Activated CD4-positive, alpha-beta T cell treated with anti-CD3 and anti-CD28 coated beads for 24 hours (primary cell): ENCODE measurements at regions not wholly inside any gene's neighbourhood (a gene's known extent, or its start where the extent isn't known, plus 50 kb on each side); places are given as distances from the start of the nearest gene placed in this dataset.
"Not testable (repeated sequence)": the region's sequence is repeated elsewhere in the genome, so short reads cannot be mapped to it uniquely, and the experiment has no call there.

ENCODE experiments used
- DNase-seq, 2 donors: peaks; one replicate each; pipeline ENCODE4 v3.0.0-alpha.2; 2020; ENCODE audit warnings: low read depth in 2 of 2

DNA sequence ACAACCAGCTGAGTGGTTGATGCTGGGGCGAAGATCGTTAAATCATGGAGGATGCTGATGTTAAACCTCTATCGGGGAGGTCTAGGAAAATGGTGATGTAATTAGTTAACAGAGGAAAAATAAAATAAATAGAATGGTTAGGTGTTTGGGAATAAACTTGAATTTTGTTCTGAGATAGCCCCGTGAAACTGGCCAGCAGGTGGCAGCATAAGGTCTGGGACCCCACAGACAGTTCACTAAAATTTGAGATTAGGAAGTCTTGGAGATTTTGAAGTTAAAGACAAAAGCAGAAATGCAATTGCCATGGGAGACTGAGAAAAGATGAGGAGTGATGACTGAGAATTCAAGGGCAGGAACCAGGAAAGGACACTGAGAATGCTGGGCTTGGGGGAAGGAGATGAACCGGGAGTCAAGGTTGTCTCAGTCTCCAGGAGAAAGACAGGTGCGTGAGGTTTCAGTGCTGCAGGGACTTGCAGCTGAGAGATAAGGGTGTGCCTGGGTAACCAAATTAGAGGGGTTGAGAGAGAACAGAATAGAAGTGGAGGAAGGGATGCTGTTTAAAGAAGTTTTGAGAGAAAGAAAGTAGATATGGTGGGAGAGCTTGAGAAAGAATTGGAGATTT is 248.0 kb downstream of the ZNF92 start:
- peak; percentile 3 to 20 for DNase-seq

DNA sequence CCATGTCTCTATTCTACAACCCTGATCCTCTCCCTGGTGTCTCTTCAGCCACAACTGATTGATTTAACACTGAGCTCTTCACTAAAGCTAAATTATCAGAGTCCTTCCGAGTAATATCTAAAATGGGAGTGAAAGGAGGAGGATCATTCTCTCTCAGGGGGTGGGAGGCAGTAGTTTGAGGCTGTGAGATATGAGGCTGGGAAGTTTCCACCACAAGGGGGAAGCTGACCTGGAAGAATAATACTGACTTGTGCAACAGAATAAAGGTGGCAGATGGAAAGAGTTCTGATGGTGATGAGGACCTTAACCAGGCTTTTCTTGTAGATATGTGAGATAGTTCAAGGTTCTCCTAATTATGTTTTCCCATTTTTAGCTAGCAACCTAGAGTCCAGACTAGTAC is 241.6 kb upstream of the VKORC1L1 start:
- not testable (repeated sequence) for DNase-seq

GRCh38 chr7:65633587-65634404 is 239.1 kb upstream of the VKORC1L1 start:
- not testable (repeated sequence) for DNase-seq

DNA sequence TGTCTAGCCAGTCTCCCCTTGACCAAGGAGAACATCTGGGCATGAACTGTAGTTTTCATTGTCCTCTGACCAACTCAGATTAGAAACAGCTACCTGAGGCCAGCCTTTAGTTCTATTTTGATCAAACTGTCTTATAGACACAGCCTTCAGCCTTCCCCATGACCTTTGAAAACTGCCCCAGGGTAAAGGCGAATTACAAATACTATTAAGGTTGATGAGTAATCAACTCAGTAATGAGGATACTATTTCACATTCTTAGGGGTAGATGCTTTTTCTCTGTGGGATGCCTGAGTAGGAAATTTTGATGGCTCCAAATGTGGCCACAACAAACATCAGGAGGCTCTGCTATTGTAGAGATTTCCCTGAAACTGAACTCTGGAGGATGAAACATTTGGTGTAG is 234.0 kb upstream of the VKORC1L1 start:
- not testable (repeated sequence) for DNase-seq

DNA sequence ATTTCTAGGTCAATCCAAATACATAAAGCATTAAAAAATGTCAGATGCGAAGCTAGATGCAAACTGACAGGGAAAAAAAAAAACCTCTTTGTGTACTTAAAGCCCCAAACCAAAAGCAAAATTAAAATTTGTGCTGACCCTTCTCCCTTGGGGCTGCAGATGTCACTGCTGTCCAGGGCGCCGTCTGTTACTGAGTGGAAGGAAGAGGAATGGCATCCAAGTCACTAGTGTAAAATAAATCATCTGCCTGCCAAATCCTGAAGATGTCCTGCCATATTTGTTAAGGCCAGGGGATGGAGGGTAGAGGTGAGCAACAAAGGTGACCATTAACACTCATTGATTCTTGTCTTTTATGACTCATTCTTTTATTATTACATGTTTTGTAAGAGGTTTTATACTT is 233.2 kb upstream of the VKORC1L1 start:
- not testable (repeated sequence) for DNase-seq

- not testable (repeated sequence) for DNase-seq
These were observed 229.4 kb upstream of the VKORC1L1 start for GRCh38 chr7:65643498-65643897.

- DNase-seq: not testable (repeated sequence)
These were observed 225.5 kb upstream of the VKORC1L1 start for GRCh38 chr7:65647153-65647964.

- not testable (repeated sequence) for DNase-seq
These were observed 221.7 kb upstream of the VKORC1L1 start for GRCh38 chr7:65651174-65651573.

DNA sequence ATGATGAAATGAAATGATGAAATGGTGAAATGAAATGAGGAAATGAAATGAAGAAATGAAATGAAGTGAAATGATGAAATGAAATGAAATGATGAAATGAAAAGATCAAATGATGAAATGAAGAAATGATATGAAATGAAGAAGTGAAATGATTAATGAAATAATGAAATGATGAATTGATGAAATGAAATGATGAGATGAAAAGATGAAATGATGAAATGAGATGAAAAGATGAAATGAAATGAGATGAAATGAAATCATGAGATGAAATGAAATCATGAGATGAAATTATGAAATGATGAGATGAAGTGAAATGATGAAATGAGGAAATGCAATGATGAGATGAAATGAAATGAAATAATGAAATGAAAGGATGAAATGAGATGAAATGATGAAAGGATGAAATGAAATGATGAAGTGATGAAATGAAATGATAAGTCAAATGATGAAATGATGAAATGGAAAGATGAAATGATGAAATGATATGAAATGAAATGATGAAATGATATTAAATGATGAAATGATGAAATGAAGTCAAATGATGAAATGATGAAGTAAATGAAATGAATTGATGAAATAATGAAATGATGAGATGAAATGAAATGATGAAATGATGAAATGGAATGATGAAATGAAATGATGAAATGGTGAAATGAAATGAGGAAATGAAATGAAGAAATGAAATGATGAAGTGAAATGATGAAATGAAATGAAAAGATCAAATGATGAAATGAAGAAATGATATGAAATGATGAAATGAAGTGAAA is 220.9 kb upstream of the VKORC1L1 start:
- not testable (repeated sequence) for DNase-seq

- DNase-seq: not testable (repeated sequence)
These were observed 220.2 kb upstream of the VKORC1L1 start for GRCh38 chr7:65652669-65653068.

- not testable (repeated sequence) for DNase-seq
These were observed 216.2 kb upstream of the VKORC1L1 start for GRCh38 chr7:65656494-65657188.

- not testable (repeated sequence) for DNase-seq
These were observed 189.5 kb upstream of the VKORC1L1 start for GRCh38 chr7:65683362-65683761.

DNA sequence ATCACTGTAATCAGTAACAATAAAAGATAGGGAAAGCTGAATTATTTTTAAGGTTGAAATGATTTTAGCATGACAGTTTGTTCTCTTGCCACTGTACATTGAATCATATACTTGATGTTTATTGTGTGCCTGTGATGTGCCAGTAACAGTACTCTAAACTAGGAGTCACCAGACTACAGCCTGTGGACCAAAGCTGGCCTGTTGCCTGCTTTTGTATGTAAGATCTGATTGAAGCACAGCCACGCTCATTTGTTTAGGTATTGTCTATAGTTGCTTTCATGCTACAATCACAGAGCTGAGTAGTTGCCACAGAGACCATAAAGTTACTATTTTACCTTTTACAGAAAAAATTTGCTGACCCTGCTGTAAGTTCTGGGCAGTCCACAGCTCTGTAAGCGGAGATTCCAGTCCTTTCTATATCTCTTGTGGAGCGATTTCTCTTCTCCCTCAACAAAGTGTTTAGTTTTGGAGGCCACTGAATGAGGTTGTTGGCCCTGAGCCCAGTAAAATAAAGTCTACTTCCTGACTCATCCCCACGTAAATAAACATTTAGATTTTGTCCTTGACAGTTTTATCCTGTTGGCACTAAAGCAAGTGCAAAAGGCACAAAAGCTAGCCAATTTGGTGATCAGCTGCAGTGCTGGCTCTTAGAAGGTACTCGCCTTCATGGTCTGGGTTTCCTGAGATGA is 173.7 kb upstream of the VKORC1L1 start:
- DNase-seq: not testable (repeated sequence)

- not testable (repeated sequence) for DNase-seq
These were observed 173.0 kb upstream of the VKORC1L1 start for GRCh38 chr7:65699715-65700356.

- DNase-seq: not testable (repeated sequence)
These were observed 153.6 kb upstream of the VKORC1L1 start for GRCh38 chr7:65719123-65719798.

DNA sequence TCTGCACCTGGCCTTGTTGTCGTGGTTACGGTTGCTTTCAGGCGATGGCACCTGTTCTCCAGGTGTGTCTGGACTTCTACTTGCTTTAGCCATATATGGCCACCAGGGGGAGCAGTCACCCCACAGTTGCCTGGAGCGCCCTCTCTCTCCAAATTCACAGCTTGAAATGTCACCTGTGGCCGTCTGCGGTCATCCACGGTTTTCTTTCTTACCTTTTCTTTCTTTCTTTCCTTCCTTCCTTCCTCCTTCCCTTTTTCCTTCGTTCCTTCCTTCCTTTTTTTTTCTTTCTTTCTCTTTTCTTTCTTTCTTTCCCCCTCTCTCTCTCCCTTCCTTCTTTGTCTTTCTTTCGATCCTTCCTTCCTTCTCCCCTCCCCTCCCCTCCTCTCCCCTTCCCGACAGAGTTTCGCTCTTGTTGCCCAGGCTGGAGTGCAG is 150.5 kb upstream of the VKORC1L1 start:
- DNase-seq: peak; percentile 39 to 56

GRCh38 chr7:65727182-65727581 is 145.7 kb upstream of the VKORC1L1 start:
- not testable (repeated sequence) for DNase-seq

- no peak for DNase-seq
These were observed 141.7 kb upstream of the VKORC1L1 start for GRCh38 chr7:65731129-65731528.

- DNase-seq: no peak
These were observed 141.3 kb upstream of the VKORC1L1 start for GRCh38 chr7:65731562-65732035.
